Loucy (cell line): ENCODE measurements at regions not wholly inside any gene's neighbourhood (a gene's known extent, or its start where the extent isn't known, plus 50 kb on each side); places are given as distances from the start of the nearest gene placed in this dataset.

Experiments used
- CTCF ChIP-seq: fragments of 200-600 bp; sonication (generic); conservative IDR thresholded peaks from 2 replicates; pipeline ENCODE4 v1.5.1; 2014; ENCODE audit warnings: mild to moderate bottlenecking, antibody characterized with exemption, low read length
- EZH2phosphoT487 ChIP-seq: fragments of 200-600 bp; IDR thresholded peaks from 2 replicates; pipeline ENCODE4 v1.6.1; 2018; ENCODE audit warnings: antibody characterized with exemption, mild to moderate bottlenecking, moderate library complexity, borderline replicate concordance

GRCh38 chr13:81246556-81246955, 905.6 kb upstream of the SPRY2 start:
- no peak for TF ChIP-seq CTCF
- no peak for TF ChIP-seq EZH2phosphoT487
